ENCODE measurements at regions not wholly inside any gene's neighbourhood (a gene's known extent, or its start where the extent isn't known, plus 50 kb on each side); places are given as distances from the start of the nearest gene placed in this dataset.

DNA sequence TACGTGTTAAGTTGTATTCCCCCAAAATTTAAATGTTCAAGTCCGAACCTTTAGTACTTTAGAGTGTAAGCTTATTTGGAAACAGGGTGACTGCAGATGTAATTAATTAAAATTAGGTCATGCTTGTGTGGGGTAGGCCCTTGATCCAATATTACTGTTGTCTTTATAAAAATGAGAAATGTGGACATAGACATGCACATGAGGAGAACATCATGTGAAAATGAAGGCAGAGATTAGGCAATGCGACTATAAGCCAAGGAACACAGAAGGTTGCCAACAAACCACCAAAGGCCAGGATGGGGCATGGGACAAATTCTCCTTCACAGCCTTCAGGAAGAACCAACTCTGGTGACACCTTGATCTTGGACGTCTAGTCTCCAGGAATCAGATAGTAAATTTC is 1698.4 kb upstream of the SLC10A2 start:
- Histone ChIP-seq H3K27me3 (no peaks in the 10 kb centered on the region), H3K27ac (no peak overlapping the region), H3K36me3 (no peaks in the 10 kb centered on the region), H3K4me1 (ENCODE audit: low read depth) (no peaks in the 10 kb centered on the region), H3K9me3 (ENCODE audit: low read depth) (no peaks in the 10 kb centered on the region), H3K4me3 (no peak overlapping the region)
- TF ChIP-seq, protein P1, sequence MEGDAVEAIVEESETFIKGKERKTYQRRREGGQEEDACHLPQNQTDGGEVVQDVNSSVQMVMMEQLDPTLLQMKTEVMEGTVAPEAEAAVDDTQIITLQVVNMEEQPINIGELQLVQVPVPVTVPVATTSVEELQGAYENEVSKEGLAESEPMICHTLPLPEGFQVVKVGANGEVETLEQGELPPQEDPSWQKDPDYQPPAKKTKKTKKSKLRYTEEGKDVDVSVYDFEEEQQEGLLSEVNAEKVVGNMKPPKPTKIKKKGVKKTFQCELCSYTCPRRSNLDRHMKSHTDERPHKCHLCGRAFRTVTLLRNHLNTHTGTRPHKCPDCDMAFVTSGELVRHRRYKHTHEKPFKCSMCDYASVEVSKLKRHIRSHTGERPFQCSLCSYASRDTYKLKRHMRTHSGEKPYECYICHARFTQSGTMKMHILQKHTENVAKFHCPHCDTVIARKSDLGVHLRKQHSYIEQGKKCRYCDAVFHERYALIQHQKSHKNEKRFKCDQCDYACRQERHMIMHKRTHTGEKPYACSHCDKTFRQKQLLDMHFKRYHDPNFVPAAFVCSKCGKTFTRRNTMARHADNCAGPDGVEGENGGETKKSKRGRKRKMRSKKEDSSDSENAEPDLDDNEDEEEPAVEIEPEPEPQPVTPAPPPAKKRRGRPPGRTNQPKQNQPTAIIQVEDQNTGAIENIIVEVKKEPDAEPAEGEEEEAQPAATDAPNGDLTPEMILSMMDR (IDR thresholded peaks at IDR 0.05; ENCODE audit: low read depth, low read length), result no peak
- no peak for DNase-seq (ENCODE audit: low read depth in 1 of 2, low spot score in 1 of 2)

DNA sequence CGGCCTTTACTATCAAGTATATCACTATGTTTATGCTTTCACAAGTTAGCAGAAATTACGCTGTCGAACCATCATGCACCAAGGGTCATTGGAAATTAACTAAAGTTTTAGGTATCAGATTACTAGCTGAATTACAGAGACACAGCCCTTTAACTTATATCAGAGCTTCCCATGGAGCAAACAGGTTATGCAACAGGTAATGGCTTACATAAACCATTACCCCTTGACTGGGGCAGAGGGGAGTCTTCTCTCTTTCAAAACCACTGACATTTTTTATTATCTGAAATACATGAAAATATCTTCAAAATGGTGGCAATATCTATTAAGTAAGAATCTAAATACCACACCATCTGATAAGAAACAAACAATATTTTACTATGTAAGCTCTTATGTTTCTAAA is 1692.9 kb upstream of the SLC10A2 start:
- Histone ChIP-seq H3K4me3 (no peak overlapping the region), H3K4me1 (ENCODE audit: low read depth) (no peaks in the 10 kb centered on the region), H3K36me3 (no peaks in the 10 kb centered on the region), H3K27ac (no peak overlapping the region), H3K27me3 (no peaks in the 10 kb centered on the region), H3K9me3 (ENCODE audit: low read depth) (no peaks in the 10 kb centered on the region)
- TF ChIP-seq, protein P1 (IDR thresholded peaks at IDR 0.05; ENCODE audit: low read depth, low read length), result no peak
- no peak for DNase-seq (ENCODE audit: low read depth in 1 of 2, low spot score in 1 of 2)

DNA sequence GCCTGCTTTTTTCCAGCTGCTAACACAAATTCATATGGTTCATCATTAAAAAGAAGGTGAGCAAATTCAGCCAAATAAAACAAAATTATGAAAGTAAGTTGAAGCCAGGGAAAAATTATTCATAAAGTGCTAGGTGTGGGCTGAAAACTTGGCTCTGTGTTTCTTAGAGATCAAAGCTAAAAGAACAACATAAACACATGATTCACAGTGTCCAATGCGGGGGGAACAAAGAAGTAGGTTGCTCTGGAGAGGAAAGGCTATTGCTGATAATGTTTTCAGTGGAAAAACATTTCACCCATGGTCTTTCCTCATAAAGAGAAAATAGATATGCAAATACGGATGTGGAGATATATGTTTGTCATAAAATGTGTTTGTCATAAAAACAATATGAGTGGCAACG is 1691.5 kb upstream of the SLC10A2 start:
- DNase-seq (ENCODE audit: low read depth in 1 of 2, low spot score in 1 of 2), result no peak
- Histone ChIP-seq H3K4me1 (ENCODE audit: low read depth) (no peaks in the 10 kb centered on the region), H3K4me3 (no peak overlapping the region), H3K27ac (no peak overlapping the region), H3K27me3 (no peaks in the 10 kb centered on the region), H3K36me3 (no peaks in the 10 kb centered on the region), H3K9me3 (ENCODE audit: low read depth) (no peaks in the 10 kb centered on the region)
- TF ChIP-seq, protein P1 (IDR thresholded peaks at IDR 0.05; ENCODE audit: low read depth, low read length), result no peak

DNA sequence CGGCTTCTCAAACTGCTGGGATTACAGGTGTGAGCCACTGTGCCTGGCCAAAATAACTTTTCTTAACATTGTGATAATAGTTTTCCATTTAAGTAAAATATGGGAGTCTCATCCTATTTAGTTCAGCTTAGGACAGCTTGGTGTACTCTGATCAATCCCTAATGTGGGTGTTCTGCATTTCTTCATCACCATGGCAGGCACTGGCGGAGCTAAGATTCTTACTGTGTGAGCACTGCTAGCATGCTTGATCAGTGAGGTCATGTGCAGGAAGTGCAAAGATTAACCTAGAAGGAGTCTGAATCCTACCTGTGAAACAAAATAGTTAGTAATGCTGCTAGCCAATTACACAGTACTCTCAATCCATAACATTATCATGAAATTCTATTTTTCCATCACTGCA is 1684.2 kb upstream of the SLC10A2 start:
- TF ChIP-seq, protein P1 (IDR thresholded peaks at IDR 0.05; ENCODE audit: low read depth, low read length), result no peak
- no peaks in the 10 kb centered on the region for H3K9me3 ChIP-seq (ENCODE audit: low read depth)
- no peaks in the 10 kb centered on the region for H3K36me3 ChIP-seq
- no peaks in the 10 kb centered on the region for H3K4me1 ChIP-seq (ENCODE audit: low read depth)
- H3K4me3 ChIP-seq, result no peak overlapping the region
- no peak overlapping the region for H3K27ac ChIP-seq
- H3K27me3 ChIP-seq, result no peaks in the 10 kb centered on the region
- no peak for DNase-seq (ENCODE audit: low read depth in 1 of 2, low spot score in 1 of 2)

DNA sequence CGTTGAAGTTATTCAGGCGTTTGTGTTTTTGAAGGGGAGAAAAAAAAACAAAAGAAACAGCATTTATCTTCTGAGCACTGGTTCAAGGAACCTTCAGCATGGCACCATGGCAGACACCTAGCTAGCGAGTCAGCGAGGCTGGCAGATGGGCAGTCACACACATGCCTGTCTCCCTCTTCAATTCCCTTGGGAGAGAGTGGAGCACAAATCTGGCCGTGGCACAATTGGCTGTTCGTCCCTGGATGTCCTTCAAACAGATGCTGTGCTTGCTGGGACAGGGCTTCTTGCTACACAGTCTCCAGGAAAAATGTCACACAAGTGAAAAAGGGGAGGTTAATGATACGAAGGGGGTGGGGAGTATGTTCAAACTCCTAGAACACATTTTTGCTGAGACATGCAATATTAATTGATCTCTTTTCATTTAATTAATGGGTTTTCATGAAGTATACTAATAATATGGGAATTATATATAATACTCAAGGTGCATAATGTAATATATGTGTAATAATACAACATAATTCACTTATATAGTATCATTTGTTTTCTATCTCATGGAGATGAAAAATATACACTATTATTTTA is 1674.5 kb upstream of the SLC10A2 start:
- H3K9me3 ChIP-seq (ENCODE audit: low read depth), result no peaks in the 10 kb centered on the region
- no peaks in the 10 kb centered on the region for H3K27me3 ChIP-seq
- H3K4me3 ChIP-seq, result no peak overlapping the region
- DNase-seq (ENCODE audit: low read depth in 1 of 2, low spot score in 1 of 2), result no peak
- TF ChIP-seq, protein P1 (IDR thresholded peaks at IDR 0.05; ENCODE audit: low read depth, low read length), result no peak
- H3K4me1 ChIP-seq (ENCODE audit: low read depth), result no peaks in the 10 kb centered on the region
- no peak overlapping the region for H3K27ac ChIP-seq
- H3K36me3 ChIP-seq, result no peaks in the 10 kb centered on the region

DNA sequence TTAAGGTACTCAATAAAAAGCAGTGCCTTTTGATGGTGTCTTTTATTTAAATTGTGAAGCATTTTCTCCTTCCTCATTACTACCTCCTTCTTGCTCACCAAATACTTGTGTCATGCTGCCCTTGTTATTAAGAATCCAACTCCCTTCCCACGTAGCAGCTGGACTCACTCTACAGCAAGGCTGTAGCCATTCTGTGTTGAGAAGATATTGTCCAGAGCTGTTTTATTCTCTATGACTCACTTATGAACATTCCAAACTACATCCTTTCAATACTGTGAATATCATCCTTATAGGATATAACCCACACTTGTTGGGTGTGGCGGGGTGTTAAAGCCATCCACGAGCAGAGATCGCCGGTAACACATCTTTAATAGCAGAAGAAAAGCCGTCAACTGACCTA is 1671.5 kb upstream of the SLC10A2 start:
- Histone ChIP-seq H3K27ac (no peak overlapping the region), H3K27me3 (no peaks in the 10 kb centered on the region), H3K9me3 (ENCODE audit: low read depth) (no peaks in the 10 kb centered on the region), H3K4me3 (no peak overlapping the region), H3K4me1 (ENCODE audit: low read depth) (no peaks in the 10 kb centered on the region), H3K36me3 (no peaks in the 10 kb centered on the region)
- TF ChIP-seq, protein P1 (IDR thresholded peaks at IDR 0.05; ENCODE audit: low read depth, low read length), result no peak
- peak in 1 of 2 donors; percentile 51 for DNase-seq (ENCODE audit: low read depth in 1 of 2, low spot score in 1 of 2)

Measured in cardiac muscle cell (in vitro differentiated cells and primary cell).